Ovary (tissue), 7 donors: ENCODE measurements at regions not wholly inside any gene's neighbourhood (a gene's known extent, or its start where the extent isn't known, plus 50 kb on each side); places are given as distances from the start of the nearest gene placed in this dataset.

ENCODE experiments used
- DNase-seq, 5 donors: peaks; one replicate each; pipeline ENCODE4 v3.0.0-alpha.2; 2019 to 2020
- H3K27ac ChIP-seq, 2 donors: fragments of 200-600 bp; one replicate each; pipeline versions ENCODE4 v1.5.1 to v1.8.0; 2019 to 2022
- H3K27me3 ChIP-seq: fragments of 200-600 bp; one replicate; pipeline ENCODE4 v1.8.0; 2022
- H3K36me3 ChIP-seq: fragments of 200-600 bp; sonication (generic); one replicate; pipeline ENCODE4 v1.5.1; 2019
- H3K4me1 ChIP-seq: one replicate; pipeline ENCODE4 v1.8.1; 2013; ENCODE audit warnings: mild to moderate bottlenecking, moderate library complexity; ENCODE audit not compliant: insufficient read depth
- H3K4me3 ChIP-seq: fragments of 200-600 bp; sonication (generic); one replicate; pipeline ENCODE4 v1.5.1; 2017
- H3K9me3 ChIP-seq, 2 donors: fragments of 200-600 bp in 1 of 2; sonication (generic) in 1 of 2; one replicate each; pipeline versions ENCODE4 v1.5.1 to v1.8.1; 2013 to 2019; ENCODE audit warnings: mild to moderate bottlenecking in 1 of 2, moderate library complexity in 1 of 2
- CTCF ChIP-seq, 3 donors: fragments of 450-650 bp in 2 of 3; fragments of 200-600 bp in 1 of 3; IDR thresholded peaks; one replicate each; pipeline versions ENCODE4 v1.5.1 to v1.8.0; 2016 to 2022; ENCODE audit warnings: antibody characterized with exemption in 3 of 3, mild to moderate bottlenecking in 1 of 3
- EP300 ChIP-seq: sonication (generic); formaldehyde crosslinking; IDR thresholded peaks from one replicate; pipeline ENCODE4 v1.6.1; 2017; ENCODE audit warnings: antibody characterized with exemption
- POLR2A ChIP-seq: fragments of 450-650 bp; IDR thresholded peaks from one replicate; pipeline ENCODE4 v1.6.1; 2017; ENCODE audit warnings: antibody characterized with exemption, mild to moderate bottlenecking, moderate library complexity
- WGBS, 3 donors: extraction: QIAGEN DNeasy Blood & Tissue Kit in 1 of 3; methylation state at CpG; one replicate each; pipeline versions ENCODE4 v1.1.5 to v1.1.7; 2013 to 2017; 5-methylcytosine and 5-hydroxymethylcytosine counted together
- intact Hi-C, 4 donors: fragments of 100-400 bp; cut with DNase I; formaldehyde crosslinking; loops; one replicate each; pipeline versions ENCODE4 v1.11.0 to v1.15.1; 2022 to 2023
- donor health status: DM: no; HTN: no; CAD: no; lungs with moderate emphysema.
- donor health status: DM: no; HTN: no; CAD: no.
- donor health status: Bipolar disorder and iron deficiency.
- donor health status: DM: no; HTN: no; CAD: no.
- donor health status: DM: yes; HTN: yes; CAD: no.

GRCh38 chr13:34030782-34031181, 212.8 kb downstream of the RFC3 start:
- Histone ChIP-seq H3K27ac (no peak overlapping the region), H3K36me3 (no peaks in the 10 kb centered on the region), H3K4me3 (no peak overlapping the region), H3K4me1 (no peaks in the 10 kb centered on the region), H3K9me3 (no peaks in the 10 kb centered on the region), H3K27me3 (no peaks in the 10 kb centered on the region)
- no peak for DNase-seq
- intact Hi-C loops: no loop called here
- TF ChIP-seq POLR2A (no peak), EP300 (no peak), CTCF (IDR thresholded peaks at IDR 0.05) (no peak)

- TF ChIP-seq CTCF (IDR thresholded peaks at IDR 0.05): no peak
- no peak for TF ChIP-seq EP300
- TF ChIP-seq POLR2A: no peak
- H3K36me3 ChIP-seq: no peaks in the 10 kb centered on the region
- no peaks in the 10 kb centered on the region for H3K9me3 ChIP-seq
- no peak overlapping the region for H3K4me3 ChIP-seq
- H3K4me1 ChIP-seq: no peaks in the 10 kb centered on the region
- intact Hi-C loops: no loop called here
- H3K27ac ChIP-seq: no peak overlapping the region
- 30 to 47% (median 46%) methylated on average over 4 of the region's 4 CpGs for WGBS, 3 donors
- DNase-seq: no peak
- H3K27me3 ChIP-seq: no peaks in the 10 kb centered on the region
Measured at GRCh38 chr13:34031610-34032009, 213.7 kb downstream of the RFC3 start.

- TF ChIP-seq EP300: no peak
- TF ChIP-seq POLR2A: no peak
- no peak for TF ChIP-seq CTCF (IDR thresholded peaks at IDR 0.05)
- Histone ChIP-seq H3K9me3 (no peaks in the 10 kb centered on the region), H3K27ac (no peak overlapping the region), H3K4me1 (no peaks in the 10 kb centered on the region), H3K27me3 (no peaks in the 10 kb centered on the region), H3K4me3 (no peak overlapping the region), H3K36me3 (no peaks in the 10 kb centered on the region)
- WGBS, 3 donors: 91 to 96% (median 93%) methylated on average over 5 of the region's 5 CpGs
- intact Hi-C loops: no loop called here
- DNase-seq: no peak
Measured at GRCh38 chr13:34034411-34034810, 216.5 kb downstream of the RFC3 start.

GRCh38 chr13:34035178-34035577, 217.2 kb downstream of the RFC3 start:
- DNase-seq: no peak
- H3K27ac ChIP-seq: no peak overlapping the region
- H3K4me3 ChIP-seq: no peak overlapping the region
- TF ChIP-seq POLR2A (no peak), CTCF (IDR thresholded peaks at IDR 0.05) (no peak), EP300 (no peak)
- 91 to 95% (median 92%) methylated on average over 4 of the region's 4 CpGs for WGBS, 3 donors
- no peaks in the 10 kb centered on the region for H3K27me3 ChIP-seq
- H3K36me3 ChIP-seq: no peaks in the 10 kb centered on the region
- H3K4me1 ChIP-seq: no peaks in the 10 kb centered on the region
- no peaks in the 10 kb centered on the region for H3K9me3 ChIP-seq
- intact Hi-C loops: no loop called here
